DOHH2 (cell line): ENCODE measurements at regions not wholly inside any gene's neighbourhood (a gene's known extent, or its start where the extent isn't known, plus 50 kb on each side); places are given as distances from the start of the nearest gene placed in this dataset.
"Not testable (repeated sequence)": the region's sequence is repeated elsewhere in the genome, so short reads cannot be mapped to it uniquely, and the experiment has no call there.

Source experiments
- H3F3A ChIP-seq: fragments of 200-600 bp; sonication (generic), shearing (Covaris generic); 2 replicates; pipeline ENCODE4 v1.6.0; 2016; ENCODE audit warnings: antibody characterized with exemption, mild to moderate bottlenecking; ENCODE audit not compliant: control insufficient read depth, insufficient read depth
- H3K27ac ChIP-seq: fragments of 200-600 bp; sonication (generic); 2 replicates; pipeline ENCODE4 v1.5.1; 2014; ENCODE audit warnings: low read depth, mild to moderate bottlenecking, low read length, moderate library complexity
- H3K27me3 ChIP-seq: fragments of 200-600 bp; sonication (generic); 2 replicates; pipeline ENCODE4 v1.6.1; 2014; ENCODE audit warnings: mild to moderate bottlenecking, low read length, mixed read lengths; ENCODE audit not compliant: control insufficient read depth
- H3K36me3 ChIP-seq: fragments of 200-600 bp; sonication (generic); 2 replicates; pipeline ENCODE4 v1.6.1; 2014; ENCODE audit warnings: mild to moderate bottlenecking, low read length, moderate library complexity, mixed read lengths; ENCODE audit not compliant: control insufficient read depth
- H3K4me1 ChIP-seq: fragments of 200-600 bp; sonication (generic); 2 replicates; pipeline ENCODE4 v1.6.1; 2014; ENCODE audit warnings: mild to moderate bottlenecking, low read length, mixed read lengths; ENCODE audit not compliant: control insufficient read depth
- H3K4me2 ChIP-seq: fragments of 200-600 bp; sonication (generic); 2 replicates; pipeline ENCODE4 v1.6.0; 2014; ENCODE audit warnings: mild to moderate bottlenecking, low read length, moderate library complexity
- H3K4me3 ChIP-seq: fragments of 200-600 bp; sonication (generic); 2 replicates; pipeline ENCODE4 v1.5.1; 2014; ENCODE audit warnings: mild to moderate bottlenecking, low read length, mixed read lengths
- H3K79me2 ChIP-seq: fragments of 200-600 bp; sonication (generic); 2 replicates; pipeline ENCODE4 v1.6.1; 2014; ENCODE audit warnings: mild to moderate bottlenecking, low read length, mixed read lengths; ENCODE audit not compliant: control insufficient read depth
- H3K9me2 ChIP-seq: fragments of 200-600 bp; sonication (generic); replicated peaks from 2 replicates; pipeline ENCODE4 v1.6.1; 2014; ENCODE audit warnings: mild to moderate bottlenecking, low read length, mixed read lengths; ENCODE audit not compliant: control insufficient read depth
- H3K9me3 ChIP-seq: fragments of 200-600 bp; sonication (generic); 2 replicates; pipeline ENCODE4 v1.6.1; 2014; ENCODE audit warnings: antibody characterized with exemption, low read length, mixed read lengths; ENCODE audit not compliant: control insufficient read depth, insufficient read depth
- H4K20me1 ChIP-seq: fragments of 200-600 bp; sonication (generic); 2 replicates; pipeline ENCODE4 v1.6.0; 2014; ENCODE audit warnings: low read depth, mild to moderate bottlenecking, antibody characterized with exemption, low read length, moderate library complexity; ENCODE audit not compliant: control insufficient read depth, insufficient read depth
- CTCF ChIP-seq: fragments of 200-600 bp; sonication (generic); IDR thresholded peaks from one replicate; pipeline ENCODE4 v1.5.1; 2014; ENCODE audit warnings: antibody characterized with exemption, mild to moderate bottlenecking, low read depth, low read length; ENCODE audit not compliant: poor library complexity, severe bottlenecking
- EZH2phosphoT487 ChIP-seq: fragments of 200-600 bp; sonication (generic); IDR thresholded peaks from 2 replicates; pipeline ENCODE4 v1.6.1; 2017; ENCODE audit warnings: borderline replicate concordance, mild to moderate bottlenecking, antibody characterized with exemption, low read length, moderate library complexity, mixed read lengths

GRCh38 chr2:226283796-226284195 lies 515.8 kb downstream of the IRS1 start:
- Histone ChIP-seq H3K36me3 (0 out of 2 replicates have a peak, but pooled peaks cover 3% of the 10 kb centered on the region), H4K20me1 (no peaks in the 10 kb centered on the region), H3K27ac (no peak overlapping the region), H3K9me2 (no peaks in the 10 kb centered on the region), H3K4me1 (peaks cover 10% of the 10 kb centered on the region), H3K27me3 (no peaks in the 10 kb centered on the region), H3K79me2 (no peaks in the 10 kb centered on the region), H3F3A (no peaks in the 10 kb centered on the region), H3K4me3 (no peak overlapping the region), H3K9me3 (peaks cover 14% of the 10 kb centered on the region; the same call in 1 of the 2 replicates), H3K4me2 (no peak overlapping the region)
- TF ChIP-seq CTCF (no peak), EZH2phosphoT487 (no peak)

- Histone ChIP-seq H3K27ac (no peak overlapping the region), H3K4me2 (no peak overlapping the region), H3K9me3 (peaks cover 7% of the 10 kb centered on the region; the same call in 1 of the 2 replicates), H3K79me2 (no peaks in the 10 kb centered on the region), H3K4me3 (no peak overlapping the region), H3K36me3 (0 out of 2 replicates have a peak, but pooled peaks cover 1% of the 10 kb centered on the region), H3K27me3 (no peaks in the 10 kb centered on the region), H3K4me1 (peaks cover 3% of the 10 kb centered on the region), H4K20me1 (no peaks in the 10 kb centered on the region), H3K9me2 (no peaks in the 10 kb centered on the region), H3F3A (no peaks in the 10 kb centered on the region)
- no peak for TF ChIP-seq CTCF
- no peak for TF ChIP-seq EZH2phosphoT487
Measured at GRCh38 chr2:226282151-226282550, 517.5 kb downstream of the IRS1 start.

- not testable (repeated sequence) for H3K4me1 ChIP-seq, H3K27ac ChIP-seq, H3K79me2 ChIP-seq, H3K36me3 ChIP-seq, H3K4me2 ChIP-seq, H3F3A ChIP-seq, H3K9me2 ChIP-seq, H3K9me3 ChIP-seq, H3K27me3 ChIP-seq, H4K20me1 ChIP-seq, H3K4me3 ChIP-seq
Measured at GRCh38 chr2:226280136-226280535, 519.5 kb downstream of the IRS1 start.

- Histone ChIP-seq H3K27ac (no peak overlapping the region), H3K79me2 (no peaks in the 10 kb centered on the region), H4K20me1 (no peaks in the 10 kb centered on the region), H3F3A (no peaks in the 10 kb centered on the region), H3K4me2 (no peak overlapping the region), H3K9me2 (no peaks in the 10 kb centered on the region), H3K27me3 (no peaks in the 10 kb centered on the region), H3K36me3 (no peaks in the 10 kb centered on the region), H3K4me1 (no peaks in the 10 kb centered on the region), H3K4me3 (no peak overlapping the region), H3K9me3 (no peaks in the 10 kb centered on the region)
- TF ChIP-seq EZH2phosphoT487, result no peak
- TF ChIP-seq CTCF, result no peak
Measured at GRCh38 chr2:226275215-226275614, 524.4 kb downstream of the IRS1 start.
